Trophoblast cell (in vitro differentiated cells and primary cell): ENCODE measurements at regions not wholly inside any gene's neighbourhood (a gene's known extent, or its start where the extent isn't known, plus 50 kb on each side); places are given as distances from the start of the nearest gene placed in this dataset.

Experiments
- DNase-seq, 2 donors: peaks; one replicate each; pipeline ENCODE4 v3.0.0-alpha.2; 2016
- H2AFZ ChIP-seq: 2 replicates; pipeline ENCODE4 v1.6.1; 2013; ENCODE audit warnings: low read length, moderate library complexity, mild to moderate bottlenecking; ENCODE audit not compliant: insufficient read depth, poor library complexity
- H2AK5ac ChIP-seq: 2 replicates; pipeline ENCODE4 v1.6.1; 2013; ENCODE audit warnings: mild to moderate bottlenecking, low read length
- H2BK120ac ChIP-seq: 2 replicates; pipeline ENCODE4 v1.6.1; 2013; ENCODE audit warnings: low read length, mild to moderate bottlenecking, moderate library complexity; ENCODE audit not compliant: insufficient read depth, poor library complexity
- H2BK12ac ChIP-seq: 2 replicates; pipeline ENCODE4 v1.6.1; 2013; ENCODE audit warnings: mild to moderate bottlenecking, low read length, moderate library complexity
- H2BK5ac ChIP-seq: 2 replicates; pipeline ENCODE4 v1.6.1; 2013; ENCODE audit warnings: low read length, low read depth, moderate library complexity, mild to moderate bottlenecking; ENCODE audit not compliant: poor library complexity
- H3K14ac ChIP-seq: 2 replicates; pipeline ENCODE4 v1.6.1; 2013; ENCODE audit warnings: mild to moderate bottlenecking, low read length
- H3K18ac ChIP-seq: 2 replicates; pipeline ENCODE4 v1.6.1; 2013; ENCODE audit warnings: mild to moderate bottlenecking, low read length
- H3K23ac ChIP-seq: 2 replicates; pipeline ENCODE4 v1.6.1; 2013; ENCODE audit warnings: low read length
- H3K27ac ChIP-seq: 2 replicates; pipeline ENCODE4 v1.5.1; 2013; ENCODE audit warnings: low read depth, mild to moderate bottlenecking, inconsistent platforms, low read length, moderate library complexity
- H3K27me3 ChIP-seq: 2 replicates; pipeline ENCODE4 v1.6.1; 2013; ENCODE audit warnings: inconsistent platforms, mild to moderate bottlenecking, low read length, moderate library complexity; ENCODE audit not compliant: insufficient read depth
- H3K36me3 ChIP-seq, 2 experiments: 1 replicate in 1 of 2; 2 replicates in 1 of 2; pipeline ENCODE4 v1.6.1; 2013; ENCODE audit warnings: low read length in 2 of 2, mild to moderate bottlenecking in 2 of 2, moderate library complexity in 1 of 2; ENCODE audit not compliant: insufficient read depth in 2 of 2, control insufficient read depth in 1 of 2
- H3K4ac ChIP-seq: 2 replicates; pipeline ENCODE4 v1.6.1; 2013; ENCODE audit warnings: low read depth, mild to moderate bottlenecking, low read length, moderate library complexity
- H3K4me1 ChIP-seq, 2 experiments: 1 replicate in 1 of 2; 2 replicates in 1 of 2; pipeline ENCODE4 v1.6.1; 2013; ENCODE audit warnings: low read length in 2 of 2, mild to moderate bottlenecking in 2 of 2, moderate library complexity in 1 of 2; ENCODE audit not compliant: insufficient read depth in 2 of 2, control insufficient read depth in 1 of 2
- H3K4me2 ChIP-seq: 2 replicates; pipeline ENCODE4 v1.6.1; 2013; ENCODE audit warnings: inconsistent platforms, mild to moderate bottlenecking, low read length, moderate library complexity
- H3K4me3 ChIP-seq: 2 replicates; pipeline ENCODE4 v1.5.1; 2013; ENCODE audit warnings: mild to moderate bottlenecking, low read depth, low read length, inconsistent platforms
- H3K79me1 ChIP-seq: one replicate; pipeline ENCODE4 v1.6.1; 2013; ENCODE audit warnings: low read length
- H3K79me2 ChIP-seq: 2 replicates; pipeline ENCODE4 v1.6.1; 2013; ENCODE audit warnings: low read length, mild to moderate bottlenecking; ENCODE audit not compliant: control insufficient read depth, insufficient read depth, poor library complexity
- H3K9ac ChIP-seq: 2 replicates; pipeline ENCODE4 v1.6.1; 2013; ENCODE audit warnings: mild to moderate bottlenecking, low read length
- H3K9me3 ChIP-seq: 2 replicates; pipeline ENCODE4 v1.6.1; 2013; ENCODE audit warnings: low read depth, mild to moderate bottlenecking, control low read depth, inconsistent platforms, low read length; ENCODE audit not compliant: insufficient read depth
- H4K12ac ChIP-seq: 2 replicates; pipeline ENCODE4 v1.6.1; 2013; ENCODE audit warnings: low read depth, mild to moderate bottlenecking, low read length, moderate library complexity
- H4K8ac ChIP-seq: 2 replicates; pipeline ENCODE4 v1.6.1; 2013; ENCODE audit warnings: low read depth, mild to moderate bottlenecking, low read length, moderate library complexity
- H4K91ac ChIP-seq: one replicate; pipeline ENCODE4 v1.6.1; 2013; ENCODE audit warnings: low read depth, mild to moderate bottlenecking, low read length, moderate library complexity
- WGBS: extraction: QIAGEN DNeasy Blood & Tissue Kit; methylation state at CpG from one replicate; pipeline ENCODE4 v1.1.7; 2013; ENCODE audit warnings: missing lambda C conversion rate; ENCODE audit not compliant: insufficient read length, insufficient coverage; ENCODE audit errors: extremely low coverage; 5-methylcytosine and 5-hydroxymethylcytosine counted together

- Histone ChIP-seq H3K4me3 (no peak overlapping the region), H3K18ac (no peak overlapping the region), H3K27me3 (no peaks in the 10 kb centered on the region), H2BK5ac (no peak overlapping the region), H4K91ac (no peak overlapping the region), H3K14ac (no peak overlapping the region), H3K9me3 (no peaks in the 10 kb centered on the region), H2BK120ac (no peak overlapping the region), H3K23ac (no peak overlapping the region), H2AK5ac (no peak overlapping the region), H2BK12ac (no peak overlapping the region), H3K79me1 (no peaks in the 10 kb centered on the region), H3K79me2 (no peaks in the 10 kb centered on the region), H3K36me3 (no peaks in the 10 kb centered on the region), H2AFZ (no peak overlapping the region), H3K4me1 (no peaks in the 10 kb centered on the region), H4K12ac (no peak overlapping the region), H3K9ac (no peak overlapping the region), H3K4me2 (no peak overlapping the region), H4K8ac (no peak overlapping the region), H3K27ac (no peak overlapping the region), H3K4ac (no peak overlapping the region)
- DNase-seq: no peak
- no CpG with 5 or more reads among the region's 3 CpGs for WGBS
These were observed 383.7 kb downstream of the CAAP1 start for GRCh38 chr9:26508897-26509296.

GRCh38 chr9:26504057-26504456, 388.5 kb downstream of the CAAP1 start:
- Histone ChIP-seq H3K23ac (no peak overlapping the region), H2BK12ac (no peak overlapping the region), H3K4me3 (no peak overlapping the region), H2AFZ (no peak overlapping the region), H3K27ac (no peak overlapping the region), H3K79me1 (no peaks in the 10 kb centered on the region), H3K9ac (no peak overlapping the region), H3K4me2 (no peak overlapping the region), H4K8ac (no peak overlapping the region), H3K18ac (no peak overlapping the region), H3K9me3 (no peaks in the 10 kb centered on the region), H3K36me3 (no peaks in the 10 kb centered on the region), H3K4me1 (no peaks in the 10 kb centered on the region), H4K91ac (no peak overlapping the region), H2BK120ac (no peak overlapping the region), H3K27me3 (no peaks in the 10 kb centered on the region), H2BK5ac (no peak overlapping the region), H3K14ac (no peak overlapping the region), H3K79me2 (no peaks in the 10 kb centered on the region), H4K12ac (no peak overlapping the region), H3K4ac (no peak overlapping the region), H2AK5ac (no peak overlapping the region)
- no peak for DNase-seq
- WGBS: no CpG with 5 or more reads among the region's 2 CpGs

- no CpG with 5 or more reads among the region's 3 CpGs for WGBS
- no peak overlapping the region for H4K91ac ChIP-seq
- no peak overlapping the region for H2BK120ac ChIP-seq
- no peak overlapping the region for H4K12ac ChIP-seq
- no peak overlapping the region for H3K4ac ChIP-seq
- H3K9ac ChIP-seq: no peak overlapping the region
- H3K79me2 ChIP-seq: no peaks in the 10 kb centered on the region
- no peak overlapping the region for H2AFZ ChIP-seq
- H2AK5ac ChIP-seq: no peak overlapping the region
- H3K4me1 ChIP-seq: no peaks in the 10 kb centered on the region
- H3K18ac ChIP-seq: no peak overlapping the region
- H3K23ac ChIP-seq: no peak overlapping the region
- DNase-seq: no peak
- H2BK12ac ChIP-seq: no peak overlapping the region
- H3K27me3 ChIP-seq: no peaks in the 10 kb centered on the region
- no peak overlapping the region for H3K4me2 ChIP-seq
- no peak overlapping the region for H3K27ac ChIP-seq
- H3K36me3 ChIP-seq: no peaks in the 10 kb centered on the region
- no peak overlapping the region for H2BK5ac ChIP-seq
- no peaks in the 10 kb centered on the region for H3K9me3 ChIP-seq
- no peaks in the 10 kb centered on the region for H3K79me1 ChIP-seq
- no peak overlapping the region for H3K14ac ChIP-seq
- no peak overlapping the region for H4K8ac ChIP-seq
- H3K4me3 ChIP-seq: no peak overlapping the region
These were observed 390.3 kb downstream of the CAAP1 start for GRCh38 chr9:26502311-26502710.

- H3K4ac ChIP-seq: no peak overlapping the region
- H3K4me1 ChIP-seq: no peaks in the 10 kb centered on the region
- WGBS: no CpG with 5 or more reads among the region's 3 CpGs
- DNase-seq: no peak
- no peak overlapping the region for H2BK12ac ChIP-seq
- no peak overlapping the region for H2AFZ ChIP-seq
- H3K79me2 ChIP-seq: no peaks in the 10 kb centered on the region
- no peak overlapping the region for H3K18ac ChIP-seq
- H3K23ac ChIP-seq: no peak overlapping the region
- H4K12ac ChIP-seq: no peak overlapping the region
- H3K79me1 ChIP-seq: no peaks in the 10 kb centered on the region
- no peak overlapping the region for H3K4me3 ChIP-seq
- H3K36me3 ChIP-seq: no peaks in the 10 kb centered on the region
- no peak overlapping the region for H4K91ac ChIP-seq
- H3K4me2 ChIP-seq: no peak overlapping the region
- no peak overlapping the region for H4K8ac ChIP-seq
- no peaks in the 10 kb centered on the region for H3K27me3 ChIP-seq
- no peak overlapping the region for H3K9ac ChIP-seq
- H2AK5ac ChIP-seq: no peak overlapping the region
- H3K27ac ChIP-seq: no peak overlapping the region
- no peak overlapping the region for H2BK120ac ChIP-seq
- H2BK5ac ChIP-seq: no peak overlapping the region
- no peak overlapping the region for H3K14ac ChIP-seq
- H3K9me3 ChIP-seq: no peaks in the 10 kb centered on the region
These were observed 392.1 kb downstream of the CAAP1 start for GRCh38 chr9:26500471-26500870.
